GM12891 (cell line): ENCODE measurements at regions not wholly inside any gene's neighbourhood (a gene's known extent, or its start where the extent isn't known, plus 50 kb on each side); places are given as distances from the start of the nearest gene placed in this dataset.

Experiments used
- POLR2A ChIP-seq: IDR thresholded peaks from 2 replicates; pipeline ENCODE4 v1.6.1; 2011; ENCODE audit warnings: low read depth, low read length, control low read depth
- POLR2AphosphoS5 ChIP-seq: IDR thresholded peaks from 2 replicates; pipeline ENCODE4 v1.6.1; 2011; ENCODE audit warnings: low read depth, low read length, control low read depth
- POU2F2 ChIP-seq: IDR thresholded peaks from 2 replicates; pipeline ENCODE4 v1.6.1; 2011; ENCODE audit warnings: low read depth, mild to moderate bottlenecking, control low read depth, low read length, moderate library complexity
- SPI1 ChIP-seq: IDR thresholded peaks from 2 replicates; pipeline ENCODE4 v1.6.1; 2011; ENCODE audit warnings: low read depth, low read length, control low read depth
- TAF1 ChIP-seq: IDR thresholded peaks from 2 replicates; pipeline ENCODE4 v1.6.1; 2011; ENCODE audit warnings: low read depth, low read length, control low read depth

DNA sequence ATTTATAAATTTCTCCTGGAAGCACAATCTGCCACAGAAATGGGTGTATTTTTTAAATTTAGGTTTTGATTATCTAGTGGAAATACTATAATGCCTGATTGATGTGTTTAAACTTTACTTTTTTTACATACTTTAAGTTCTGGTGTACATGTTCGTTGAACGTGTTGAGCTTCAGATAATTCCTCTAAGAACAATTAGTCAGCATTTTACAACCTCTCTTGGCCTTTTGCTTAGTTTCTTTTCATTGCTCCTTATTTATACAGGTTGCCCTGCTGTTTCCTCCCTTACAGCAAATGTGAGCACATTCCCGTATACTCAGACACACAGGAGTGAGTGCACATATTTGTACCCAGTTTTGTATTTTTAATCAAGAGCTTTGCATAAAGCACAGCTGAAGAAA lies 1038.9 kb downstream of the BRINP3 start:
- TF ChIP-seq POLR2A (no peak), SPI1 (no peak), POLR2AphosphoS5 (no peak), POU2F2 (no peak), TAF1 (no peak)
